ENCODE measurements at regions not wholly inside any gene's neighbourhood (a gene's known extent, or its start where the extent isn't known, plus 50 kb on each side); places are given as distances from the start of the nearest gene placed in this dataset.

GRCh38 chr9:81052846-81053245 is 636.5 kb downstream of the TLE1 start:
- Histone ChIP-seq H4K20me1 (ENCODE audit: insufficient read depth, low read length) (no peaks in the 10 kb centered on the region), H3K27ac (ENCODE audit: extremely low read length, insufficient read depth, low read length) (no peak overlapping the region), H3K27me3 (ENCODE audit: control insufficient read depth in 1 of 2, insufficient read depth in 2 of 2, low read length in 2 of 2) (no peaks in the 10 kb centered on the region), H3K4me3 (replicated peaks in 1 of 3; ENCODE audit: insufficient read depth in 1 of 3, low read depth in 2 of 3, low read length in 3 of 3) (no peak overlapping the region), H3K9ac (ENCODE audit: insufficient read depth, low read depth, low read length) (no peak overlapping the region), H3K79me2 (ENCODE audit: insufficient read depth, low read length) (no peaks in the 10 kb centered on the region), H3K9me3 (ENCODE audit: low read length) (no peaks in the 10 kb centered on the region), H3K36me3 (replicated peaks in 1 of 2; ENCODE audit: control insufficient read depth in 1 of 2, insufficient read depth in 2 of 2, low read length in 2 of 2) (no peaks in the 10 kb centered on the region), H3K4me2 (ENCODE audit: low read depth, low read length) (no peak overlapping the region), H3K4me1 (ENCODE audit: insufficient read depth, low read length) (no peaks in the 10 kb centered on the region), H2AFZ (ENCODE audit: low read length) (no peak overlapping the region)
- ChIA-PET CTCF (ENCODE audit: low intra/inter-chr PET ratio, low total read pairs) (no interaction called here), POLR2A (no interaction called here)
- in situ Hi-C loops (cut with HindIII; ENCODE audit: extremely low pct_ligation_motif_present, low pct_unique_long_range_greater_than_20kb), result no loop called here
- no peak for DNase-seq (ENCODE audit: low spot score)
- no peak for FAIRE-seq
- intact Hi-C loops (cut with micrococcal nuclease; ENCODE audit: unreplicated experiment), result no loop called here
- no TSS peak for BruUV-seq (replicated peaks)
- no peak for TF ChIP-seq ZMYM4 (CRISPR knock-in tag; IDR thresholded peaks at IDR 0.05)
- TF ChIP-seq CAMTA2 (CRISPR knock-in tag; IDR thresholded peaks at IDR 0.05; ENCODE audit: borderline replicate concordance), result no peak
- TF ChIP-seq ATF7 (IDR thresholded peaks at IDR 0.05), result no peak
- TF ChIP-seq ATF7 (CRISPR knock-in tag; IDR thresholded peaks at IDR 0.05), result no peak
- no peak for TF ChIP-seq UBTF (CRISPR knock-in tag; IDR thresholded peaks at IDR 0.05)
- TF ChIP-seq HNRNPH1 (optimal IDR thresholded peaks at IDR 0.05; ENCODE audit: low read depth, low read length), result no peak
- no peak for TF ChIP-seq ZNF331 (CRISPR knock-in tag; IDR thresholded peaks at IDR 0.05)
- TF ChIP-seq SP1 (IDR thresholded peaks at IDR 0.05), result no peak
- no peak for TF ChIP-seq SP1 (CRISPR knock-in tag; IDR thresholded peaks at IDR 0.05)
- TF ChIP-seq ZNF343 (CRISPR knock-in tag; IDR thresholded peaks at IDR 0.05), result no peak
- no peak for TF ChIP-seq FUBP1 (CRISPR knock-in tag; IDR thresholded peaks at IDR 0.05; ENCODE audit: borderline replicate concordance)
- no peak for TF ChIP-seq JUND (CRISPR knock-in tag; IDR thresholded peaks at IDR 0.05)
- no peak for TF ChIP-seq ZNF879 (CRISPR knock-in tag; IDR thresholded peaks at IDR 0.05)
- TF ChIP-seq ZNF460 (CRISPR knock-in tag; IDR thresholded peaks at IDR 0.05; ENCODE audit: borderline replicate concordance), result no peak
- TF ChIP-seq KDM3A (CRISPR knock-in tag; IDR thresholded peaks at IDR 0.05; ENCODE audit: low read depth), result no peak
- no peak for TF ChIP-seq ZNF296 (CRISPR knock-in tag; conservative IDR thresholded peaks at IDR 0.05)
- no peak for TF ChIP-seq ZNF44 (CRISPR knock-in tag; IDR thresholded peaks at IDR 0.05)
- no peak for TF ChIP-seq NONO (IDR thresholded peaks at IDR 0.05)
- TF ChIP-seq NONO (CRISPR knock-in tag; conservative IDR thresholded peaks at IDR 0.05), result no peak
- no peak for TF ChIP-seq ARID2 (CRISPR knock-in tag; IDR thresholded peaks at IDR 0.05; ENCODE audit: borderline replicate concordance)
- ATAC-seq, result no peak
- 2% methylated on average over 1 of the region's 1 CpG for WGBS (ENCODE audit: low lambda C conversion rate)
